AG04450 (cell line): ENCODE measurements at regions not wholly inside any gene's neighbourhood (a gene's known extent, or its start where the extent isn't known, plus 50 kb on each side); places are given as distances from the start of the nearest gene placed in this dataset.

Experiments used
- CTCF ChIA-PET: fragments of 300-600, 350-600 bp; formaldehyde crosslinking; extraction: SDS; loops from one replicate; lab custom pipeline; 2022; ENCODE audit warnings: antibody characterized with exemption, inconsistent platforms; lab: Charles Lee
- POLR2A ChIA-PET: fragments of 350-600 bp; formaldehyde crosslinking; extraction: SDS; loops from one replicate; lab custom pipeline; 2021; ENCODE audit warnings: antibody characterized with exemption, inconsistent platforms; lab: Yijun Ruan, JAX
- DNase-seq: peaks from one replicate; pipeline ENCODE4 v3.0.0-alpha.2; 2011; ENCODE audit warnings: low read depth, low spot score
- H3K27ac ChIP-seq: one replicate; pipeline ENCODE4 v1.5.1; 2012; ENCODE audit warnings: low read depth, low read length, control low read depth
- H3K27me3 ChIP-seq: one replicate; pipeline ENCODE4 v1.6.0; 2012; ENCODE audit warnings: low read length; ENCODE audit not compliant: control insufficient read depth, insufficient read depth
- H3K4me3 ChIP-seq: 2 replicates; pipeline ENCODE4 v1.5.1; 2011; ENCODE audit warnings: mild to moderate bottlenecking, low read depth, low read length, control low read depth
- H3K9me3 ChIP-seq: 2 replicates; pipeline ENCODE4 v1.5.1; 2012; ENCODE audit warnings: low read length; ENCODE audit not compliant: control insufficient read depth, insufficient read depth
- CTCF ChIP-seq: IDR thresholded peaks from 2 replicates; pipeline ENCODE4 v1.5.1; 2011; ENCODE audit warnings: low read depth, low read length, control low read depth, inconsistent platforms

GRCh38 chr15:63449731-63450130 is 54.7 kb upstream of the USP3 start:
- CTCF ChIA-PET: no interaction called here
- no peak for TF ChIP-seq CTCF
- H3K9me3 ChIP-seq: no peaks in the 10 kb centered on the region
- no peak for DNase-seq
- H3K27me3 ChIP-seq: peaks cover 8% of the 10 kb centered on the region
- no peak overlapping the region for H3K4me3 ChIP-seq
- no peak overlapping the region for H3K27ac ChIP-seq
- POLR2A ChIA-PET: no interaction called here

- Histone ChIP-seq H3K27me3 (peaks cover 3% of the 10 kb centered on the region), H3K27ac (no peak overlapping the region), H3K4me3 (no peak overlapping the region), H3K9me3 (no peaks in the 10 kb centered on the region)
- DNase-seq: no peak
- ChIA-PET POLR2A (no interaction called here), CTCF (no interaction called here)
- TF ChIP-seq CTCF: no peak
These were observed 53.5 kb upstream of the USP3 start for GRCh38 chr15:63450884-63451225.

GRCh38 chr15:63451671-63452315 is 52.6 kb upstream of the USP3 start:
- H3K4me3 ChIP-seq: no peak overlapping the region
- POLR2A ChIA-PET: no interaction called here
- H3K9me3 ChIP-seq: no peaks in the 10 kb centered on the region
- CTCF ChIA-PET: interaction anchor here (0.5 kb wide), 1 partner anchor 8 kb away, joined by 4 read pairs; no protein-coding TSS in a partner anchor
- no peaks in the 10 kb centered on the region for H3K27me3 ChIP-seq
- TF ChIP-seq CTCF: no peak
- no peak overlapping the region for H3K27ac ChIP-seq
- DNase-seq: no peak

- no peaks in the 10 kb centered on the region for H3K27me3 ChIP-seq
- DNase-seq: no peak
- no peaks in the 10 kb centered on the region for H3K9me3 ChIP-seq
- no peak overlapping the region for H3K4me3 ChIP-seq
- POLR2A ChIA-PET: no interaction called here
- no peak overlapping the region for H3K27ac ChIP-seq
- TF ChIP-seq CTCF: no peak
- CTCF ChIA-PET: no interaction called here
These were observed 51.7 kb upstream of the USP3 start for GRCh38 chr15:63452552-63453136.

GRCh38 chr15:63453186-63453905 is 51.0 kb upstream of the USP3 start:
- H3K4me3 ChIP-seq: no peak overlapping the region
- no peak for TF ChIP-seq CTCF
- no peak overlapping the region for H3K27ac ChIP-seq
- H3K9me3 ChIP-seq: no peaks in the 10 kb centered on the region
- POLR2A ChIA-PET: no interaction called here
- no peak for DNase-seq
- CTCF ChIA-PET: no interaction called here
- no peaks in the 10 kb centered on the region for H3K27me3 ChIP-seq
